Hematopoietic multipotent progenitor cell treated with erythropoietin and hydrocortisone succinate and interleukin-3 and kit ligand, for 6 days (in vitro differentiated cells): ENCODE measurements at regions not wholly inside any gene's neighbourhood (a gene's known extent, or its start where the extent isn't known, plus 50 kb on each side); places are given as distances from the start of the nearest gene placed in this dataset.
A peak's percentile ranks its signal among the peaks of the same experiment; 100 is the strongest.

Source experiments
- DNase-seq: peaks from one replicate; pipeline ENCODE4 v3.0.0-alpha.2; 2015

- DNase-seq = peak; percentile 80
Measured at GRCh38 chr9:3732077-3733038, 206.6 kb upstream of the RFX3 start.

- no peak for DNase-seq
Measured at GRCh38 chr9:3730511-3730922, 204.7 kb upstream of the RFX3 start.

GRCh38 chr9:3721096-3721495 is 195.3 kb upstream of the RFX3 start:
- no peak for DNase-seq

- no peak for DNase-seq
Measured at GRCh38 chr9:3719286-3719685, 193.5 kb upstream of the RFX3 start.

- no peak for DNase-seq
Measured at GRCh38 chr9:3716415-3716814, 190.6 kb upstream of the RFX3 start.

- DNase-seq = no peak
Measured at GRCh38 chr9:3708751-3709150, 182.9 kb upstream of the RFX3 start.

GRCh38 chr9:3704890-3705289 is 179.1 kb upstream of the RFX3 start:
- DNase-seq = no peak

GRCh38 chr9:3700772-3701171 is 175.0 kb upstream of the RFX3 start:
- no peak for DNase-seq

GRCh38 chr9:3699883-3700282 is 174.1 kb upstream of the RFX3 start:
- DNase-seq = no peak

- DNase-seq = no peak
Measured at GRCh38 chr9:3698531-3698930, 172.7 kb upstream of the RFX3 start.

GRCh38 chr9:3698076-3698475 is 172.3 kb upstream of the RFX3 start:
- no peak for DNase-seq

GRCh38 chr9:3696368-3696767 is 170.6 kb upstream of the RFX3 start:
- DNase-seq = no peak

GRCh38 chr9:3692606-3693005 is 166.8 kb upstream of the RFX3 start:
- DNase-seq = no peak

GRCh38 chr9:3689555-3689954 is 163.8 kb upstream of the RFX3 start:
- DNase-seq = no peak

- DNase-seq = no peak
Measured at GRCh38 chr9:3687145-3687544, 161.3 kb upstream of the RFX3 start.

GRCh38 chr9:3682186-3682585 is 156.4 kb upstream of the RFX3 start:
- DNase-seq = no peak

- no peak for DNase-seq
Measured at GRCh38 chr9:3677541-3677940, 151.7 kb upstream of the RFX3 start.

- DNase-seq = no peak
Measured at GRCh38 chr9:3676766-3677165, 151.0 kb upstream of the RFX3 start.

- no peak for DNase-seq
Measured at GRCh38 chr9:3675946-3676345, 150.1 kb upstream of the RFX3 start.

GRCh38 chr9:3674561-3674960 is 148.8 kb upstream of the RFX3 start:
- no peak for DNase-seq

GRCh38 chr9:3672399-3672798 is 146.6 kb upstream of the RFX3 start:
- no peak for DNase-seq

- no peak for DNase-seq
Measured at GRCh38 chr9:3664044-3664443, 138.2 kb upstream of the RFX3 start.

GRCh38 chr9:3662671-3663070 is 136.9 kb upstream of the RFX3 start:
- no peak for DNase-seq

- DNase-seq = peak; percentile 8
Measured at GRCh38 chr9:3660936-3661335, 135.1 kb upstream of the RFX3 start.

- DNase-seq = no peak
Measured at GRCh38 chr9:3659647-3660046, 133.8 kb upstream of the RFX3 start.
